ENCODE measurements at regions not wholly inside any gene's neighbourhood (a gene's known extent, or its start where the extent isn't known, plus 50 kb on each side); places are given as distances from the start of the nearest gene placed in this dataset.

DNA sequence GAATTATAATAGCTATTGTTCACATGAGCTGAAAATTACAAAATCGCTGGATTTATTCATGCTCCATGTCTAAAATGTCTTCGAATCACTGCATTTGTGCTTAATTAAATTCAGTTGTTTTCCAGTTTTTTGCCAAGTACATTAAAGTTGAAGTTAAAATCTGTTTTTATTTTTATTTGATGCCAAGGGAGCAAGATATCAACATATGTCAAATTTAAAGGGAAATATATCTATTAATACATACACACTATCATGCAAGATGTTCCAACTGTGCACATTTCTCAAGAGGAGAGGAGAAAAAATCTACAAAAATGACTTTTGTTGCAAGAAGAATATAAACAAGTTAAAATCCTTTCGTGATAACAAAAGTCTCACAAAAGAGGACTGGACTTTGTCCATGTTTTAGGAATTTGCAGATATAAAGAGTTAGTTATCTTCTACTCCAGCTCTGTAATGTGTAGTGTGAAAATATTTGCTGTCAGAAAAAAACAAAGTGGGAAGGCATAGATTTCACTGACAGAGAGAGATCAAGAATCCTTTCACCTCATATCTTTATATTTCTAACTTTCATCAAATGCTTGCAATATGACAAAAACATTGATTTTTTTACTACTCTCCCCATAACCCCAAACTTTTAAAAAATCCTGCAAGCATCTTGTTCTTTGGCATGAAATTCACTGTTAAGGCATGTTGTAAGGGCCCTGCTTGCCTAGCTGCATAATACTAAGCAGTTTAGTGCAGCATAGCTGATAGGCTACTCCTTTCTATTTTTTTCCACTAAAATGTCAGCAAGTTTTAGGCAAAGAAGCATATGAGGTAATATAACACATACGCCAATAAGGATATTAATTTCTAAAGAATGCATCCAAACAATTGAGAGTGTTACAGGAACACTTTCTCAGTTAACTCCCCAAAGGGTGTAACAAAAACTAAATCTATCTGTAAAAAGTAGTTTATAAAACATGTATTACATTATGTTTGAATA is 340.2 kb upstream of the ADAMTS5 start:
- no peak for TF ChIP-seq CTCF (IDR thresholded peaks at IDR 0.05)
- TF ChIP-seq POLR2A (IDR thresholded peaks at IDR 0.05) = no peak

Data from suprapubic skin (tissue), 3 donors.